GM21529 (cell line): ENCODE measurements at regions not wholly inside any gene's neighbourhood (a gene's known extent, or its start where the extent isn't known, plus 50 kb on each side); places are given as distances from the start of the nearest gene placed in this dataset.

Source experiments
- ATAC-seq: cut with Tn5 transposase; IDR thresholded peaks from one replicate; pipeline ENCODE4 v1.9.1; 2021; ENCODE audit not compliant: unreplicated experiment

DNA sequence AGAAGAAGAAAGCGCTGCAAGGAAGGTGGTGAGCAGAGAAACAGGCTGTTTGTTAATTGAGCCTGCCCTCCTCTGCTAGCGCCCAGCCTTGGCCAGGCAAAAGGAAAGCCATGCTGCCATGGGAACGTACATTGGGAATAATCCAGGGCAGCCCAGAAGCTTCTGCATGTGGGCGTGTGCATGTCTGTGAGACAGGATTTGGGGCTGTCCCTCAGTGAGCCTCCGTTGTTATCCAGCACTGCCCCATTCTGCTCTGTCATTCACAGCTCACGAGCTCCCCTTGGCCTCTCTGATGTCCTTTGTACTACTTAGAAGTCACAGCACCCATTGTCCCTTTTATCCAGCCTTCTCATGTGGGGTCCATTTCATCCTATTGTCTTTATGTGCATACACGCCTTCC is 239.1 kb upstream of the ROPN1 start:
- no peak for ATAC-seq

DNA sequence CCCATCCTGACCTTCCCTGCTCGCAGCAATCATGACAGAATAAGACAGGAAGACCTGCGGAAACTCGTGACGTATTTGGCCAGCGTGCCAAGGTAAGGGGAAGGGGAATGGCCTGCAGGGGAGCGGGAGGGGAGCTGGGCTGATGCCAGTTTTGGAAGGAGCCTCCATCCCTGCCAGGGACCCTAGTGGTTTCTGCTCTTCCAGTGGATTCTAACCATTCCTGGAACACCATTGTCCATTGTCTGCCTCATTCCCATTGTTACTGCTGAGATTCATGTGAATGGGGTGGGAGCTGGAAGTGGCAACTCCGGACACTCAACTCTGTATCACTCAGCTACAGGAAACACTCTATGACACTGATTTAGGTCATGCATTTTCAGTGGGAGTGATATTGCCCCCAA is 242.9 kb upstream of the ROPN1 start:
- no peak for ATAC-seq

DNA sequence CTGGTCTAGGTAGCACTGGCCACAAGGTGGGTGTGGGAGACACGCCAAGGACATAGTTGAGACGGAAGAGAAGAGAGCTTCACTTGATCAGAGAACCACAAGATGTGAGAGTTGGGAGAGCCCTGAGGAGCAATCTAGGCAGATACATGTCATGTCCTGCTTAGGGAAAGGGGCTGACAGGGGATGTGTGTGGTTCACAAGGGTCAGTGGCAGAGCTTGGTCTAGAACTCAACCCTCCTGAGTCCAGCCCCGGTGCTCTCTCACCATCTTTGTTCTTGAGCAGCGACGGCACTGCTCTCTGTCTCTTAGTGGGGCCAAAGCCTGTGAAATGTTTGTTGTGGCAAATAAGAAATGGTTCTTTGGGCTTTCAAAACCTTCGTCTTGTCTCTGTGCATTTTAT is 243.5 kb upstream of the ROPN1 start:
- ATAC-seq, result no peak

DNA sequence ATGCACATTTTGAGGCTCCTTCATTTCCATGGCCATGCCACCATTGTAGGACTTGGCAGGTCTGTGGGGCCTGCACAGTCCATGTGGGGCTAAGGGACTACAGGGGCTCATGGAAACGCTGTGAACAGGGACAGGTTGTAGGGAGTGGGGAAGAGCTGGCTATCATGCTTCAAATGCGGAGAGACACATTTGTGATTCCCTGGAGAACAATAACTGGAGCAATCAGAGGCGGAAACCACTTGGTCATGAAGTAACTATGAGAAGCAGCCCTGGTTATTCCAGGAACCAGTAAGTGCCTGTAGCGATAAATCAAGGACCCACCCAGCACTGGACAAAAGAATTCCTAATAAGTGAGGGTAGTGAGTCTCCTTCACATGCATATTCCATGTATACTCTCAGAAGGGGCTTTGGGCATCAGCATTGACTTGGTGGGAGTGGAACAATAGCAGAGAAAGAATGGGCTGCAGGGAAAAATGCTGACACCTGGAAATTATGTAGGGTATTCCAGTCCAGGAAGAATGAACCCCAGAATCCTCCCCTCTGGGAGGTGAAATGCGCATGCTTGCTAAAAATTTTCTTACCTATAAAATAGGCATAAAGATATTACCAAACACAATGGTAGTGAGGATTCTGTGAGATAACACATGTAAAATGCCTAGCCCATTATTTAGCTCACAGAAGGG is 251.4 kb upstream of the ROPN1 start:
- ATAC-seq, result no peak

DNA sequence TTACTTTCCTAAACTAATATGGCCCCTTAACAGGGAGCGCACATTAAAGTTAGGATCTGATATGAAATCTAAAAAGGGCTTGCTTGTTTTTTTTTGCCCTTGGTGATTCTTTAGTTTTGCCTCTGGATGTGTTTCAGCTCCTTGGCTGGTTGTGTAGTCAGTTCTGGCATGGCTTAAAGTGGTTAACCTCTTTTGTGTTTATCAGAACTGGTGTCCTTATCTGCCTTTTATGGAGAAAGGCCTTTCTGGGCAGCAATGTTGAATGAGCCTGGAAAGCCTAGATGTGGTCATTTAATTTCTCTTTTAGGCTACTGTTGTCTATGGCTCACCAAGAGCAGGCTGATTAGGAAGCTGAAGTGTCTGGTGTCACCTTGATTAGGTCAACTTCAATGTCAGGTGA is 254.5 kb upstream of the ROPN1 start:
- no peak for ATAC-seq

DNA sequence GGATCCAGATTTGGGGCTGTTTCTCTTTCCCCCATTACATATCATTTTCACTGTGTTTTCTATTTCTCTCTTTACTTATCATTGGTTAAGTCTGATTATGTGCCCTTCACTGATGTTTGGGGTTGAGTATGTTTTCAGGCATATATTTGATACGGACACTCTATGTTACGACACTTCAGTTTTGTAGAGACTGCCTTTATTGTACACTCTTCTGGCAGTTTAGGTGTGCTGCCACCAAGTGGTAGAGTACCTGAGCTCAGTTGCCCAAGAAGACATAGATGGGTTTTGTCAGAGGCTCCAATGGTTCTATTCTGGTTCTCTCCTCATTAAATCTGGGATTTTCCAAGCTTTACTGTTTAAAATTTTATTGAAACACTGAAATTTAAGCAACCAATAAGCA is 255.0 kb upstream of the ROPN1 start:
- ATAC-seq, result no peak

DNA sequence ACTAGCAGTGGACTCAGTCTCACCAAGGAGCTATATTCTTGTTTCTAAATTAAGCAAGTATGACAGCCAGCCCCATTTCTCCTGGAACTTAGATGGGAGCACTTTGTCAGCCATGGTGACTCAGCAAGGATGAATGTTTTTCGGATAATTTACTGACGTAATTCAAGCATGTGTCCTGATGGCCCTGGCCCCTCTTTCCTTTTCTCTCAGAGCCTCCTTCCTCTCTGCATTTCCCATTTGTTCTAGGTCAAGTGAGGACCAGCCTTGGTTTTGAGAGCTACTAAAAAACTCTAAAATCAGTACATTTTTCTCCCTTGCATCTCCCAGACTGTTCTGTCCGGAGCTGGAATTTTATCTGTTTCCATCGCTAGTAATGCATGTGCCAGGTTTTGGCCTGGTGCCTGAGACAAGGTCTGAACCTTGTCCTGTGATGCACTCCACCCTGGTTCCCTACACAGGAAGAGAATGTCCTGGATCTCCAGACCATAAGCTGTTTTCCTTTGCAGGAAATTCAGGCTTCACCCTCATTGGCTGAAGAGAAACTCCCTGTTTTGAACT is 256.6 kb upstream of the ROPN1 start:
- ATAC-seq, result no peak

DNA sequence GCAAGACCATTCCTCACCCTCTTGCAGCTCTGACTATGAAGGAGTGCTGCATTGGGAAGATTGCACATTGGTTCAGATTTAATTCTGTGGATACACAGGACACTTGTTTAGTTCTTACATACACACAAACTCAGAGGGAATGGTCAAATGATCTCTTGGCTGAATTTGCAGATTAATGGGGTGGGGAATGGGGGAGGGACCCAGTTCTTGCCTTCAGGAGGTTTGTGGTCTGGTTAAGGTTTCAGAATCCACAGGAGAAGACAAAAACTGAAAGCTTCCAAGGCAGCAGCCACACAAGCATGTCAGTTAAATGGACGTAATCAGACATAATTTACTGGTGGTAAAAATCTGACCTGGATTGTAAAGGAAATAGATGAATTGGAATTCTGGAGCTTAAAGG is 257.1 kb upstream of the ROPN1 start:
- ATAC-seq, result no peak

DNA sequence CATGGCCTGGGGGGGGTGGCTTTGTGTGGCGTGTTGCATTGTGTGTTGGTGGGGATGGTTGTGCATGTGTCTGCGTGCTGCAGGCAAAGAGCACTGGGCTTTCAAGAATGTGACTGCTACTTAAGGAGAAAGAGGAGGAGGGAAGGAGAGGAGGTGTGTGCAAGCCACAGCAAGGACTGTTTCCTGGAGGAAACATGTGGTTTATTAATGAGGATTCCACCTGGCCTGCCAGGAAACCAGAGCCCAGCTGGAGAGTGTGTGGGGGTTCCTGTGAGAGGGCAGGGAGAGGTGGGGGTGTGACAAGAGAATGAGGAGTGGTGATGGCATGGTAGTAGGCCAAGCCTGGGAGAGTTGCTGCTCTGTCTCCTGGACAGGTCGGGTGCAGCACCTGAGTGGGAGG is 258.1 kb upstream of the ROPN1 start:
- ATAC-seq, result no peak

DNA sequence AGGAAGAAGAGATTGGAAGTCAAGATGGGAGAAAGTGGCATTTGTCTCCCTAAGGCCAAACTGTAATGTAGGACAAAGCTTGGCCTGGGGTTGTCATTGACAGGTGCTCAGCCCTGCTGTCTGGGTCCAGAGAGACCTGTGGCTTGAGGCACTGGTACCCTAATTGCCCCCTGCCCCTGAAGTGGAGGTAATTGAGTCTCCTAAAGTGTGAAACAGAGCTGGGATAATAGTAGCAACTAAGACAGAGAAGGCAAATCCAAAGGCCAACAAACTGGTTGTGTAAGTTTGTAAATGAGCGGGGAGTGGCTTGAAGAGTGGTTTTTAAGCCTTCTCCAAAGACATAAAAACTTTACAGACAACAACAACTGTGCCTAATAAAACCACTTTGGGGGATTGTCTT is 264.2 kb upstream of the ROPN1 start:
- ATAC-seq, result no peak

DNA sequence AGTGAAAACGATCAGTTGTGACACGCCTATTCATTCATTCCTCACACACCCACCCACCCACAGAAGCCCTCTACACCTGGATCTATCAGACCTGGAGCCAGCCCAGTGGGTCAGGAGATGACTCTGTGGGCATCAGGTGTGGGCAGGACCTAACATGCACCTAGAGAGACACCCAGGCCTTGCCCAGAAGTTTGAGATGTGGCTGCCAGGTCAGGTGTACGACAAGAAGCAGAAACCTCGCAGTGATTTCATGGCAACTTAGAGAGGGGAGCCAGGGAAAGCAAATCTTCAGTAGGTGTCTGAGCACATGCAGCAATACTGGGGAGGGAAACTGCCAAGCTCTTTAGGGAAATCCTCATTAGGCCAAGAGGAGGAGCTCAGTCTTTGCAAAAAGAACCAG is 264.7 kb upstream of the ROPN1 start:
- no peak for ATAC-seq

DNA sequence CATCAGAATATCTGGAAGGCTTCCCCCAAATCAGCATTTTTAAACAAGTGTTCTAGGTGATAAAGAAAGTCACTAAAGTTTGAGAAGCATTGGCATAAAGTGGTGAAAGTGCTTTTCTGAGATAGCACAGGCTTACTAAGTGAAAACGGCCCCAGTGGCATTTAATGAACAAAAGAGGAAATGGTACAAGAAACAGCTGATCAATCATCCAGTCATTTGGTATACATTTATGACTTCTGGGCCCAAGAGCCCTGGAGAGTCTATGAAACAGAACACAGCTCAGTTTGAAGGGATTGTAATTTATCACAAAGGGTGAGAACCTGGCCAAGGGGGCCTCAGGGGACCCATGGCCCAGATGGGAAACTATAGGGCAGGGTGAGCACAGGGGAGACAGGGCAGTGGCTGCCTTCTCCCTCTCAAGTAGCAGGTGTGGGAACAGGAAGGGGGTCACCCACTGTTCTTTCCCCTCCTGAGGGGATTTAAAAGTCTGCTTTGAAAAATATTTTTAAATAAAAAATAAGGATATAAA is 265.5 kb upstream of the ROPN1 start:
- no peak for ATAC-seq

DNA sequence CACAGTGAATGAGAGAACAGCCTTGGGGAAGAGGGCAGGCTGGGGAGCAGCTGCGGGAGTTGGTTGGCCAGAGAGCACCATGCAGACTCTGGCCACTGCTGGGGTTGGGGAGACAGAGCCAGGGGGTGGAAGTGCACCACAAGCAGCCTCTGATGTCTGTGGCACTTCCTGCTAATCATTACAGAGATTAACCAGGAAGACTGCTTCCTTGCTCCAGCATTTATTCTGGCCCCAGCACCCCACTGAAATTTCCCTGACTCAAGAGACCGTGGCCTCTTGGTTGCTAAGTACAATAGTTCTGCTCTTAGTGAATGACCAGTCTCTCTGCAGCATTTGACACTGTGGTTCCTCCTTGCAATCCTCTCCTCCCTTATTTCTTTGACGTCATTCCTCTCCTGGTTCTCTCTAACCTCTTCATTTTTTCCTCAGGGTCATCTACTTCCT is 266.2 kb upstream of the ROPN1 start:
- ATAC-seq, result no peak

DNA sequence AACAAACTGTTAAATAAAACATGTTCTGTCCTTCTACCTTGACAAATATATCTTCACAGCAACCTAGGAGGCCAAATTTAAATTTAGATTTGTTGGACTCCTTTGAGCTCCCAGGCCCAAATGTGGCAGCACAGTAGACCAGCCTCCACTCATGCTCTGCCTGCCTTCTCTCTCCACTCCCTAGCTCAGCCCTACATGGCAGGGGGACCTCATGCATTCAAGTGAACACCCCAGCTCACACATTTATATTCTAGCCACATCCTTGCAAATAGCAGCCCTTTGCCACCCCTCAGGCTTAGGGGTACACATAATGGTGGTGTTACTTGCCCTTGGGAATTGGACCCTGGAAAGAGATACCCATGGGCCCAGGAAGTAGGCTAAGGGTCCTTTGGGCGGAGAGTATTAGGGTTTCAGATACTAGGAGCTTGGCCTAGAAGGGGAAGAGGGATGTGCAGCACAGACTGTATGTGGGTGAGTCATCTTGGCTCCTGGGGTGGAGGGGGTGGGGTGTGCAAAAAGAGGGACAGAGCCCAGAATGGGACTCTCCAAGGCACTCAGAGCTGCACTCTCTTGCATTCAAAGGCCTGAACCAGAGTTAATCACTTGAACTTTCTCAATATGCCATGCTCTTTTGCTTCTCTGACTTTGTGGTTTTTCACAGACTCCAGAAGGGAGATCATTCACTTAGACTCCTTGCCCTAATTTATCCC is 268.4 kb upstream of the ROPN1 start:
- no peak for ATAC-seq

DNA sequence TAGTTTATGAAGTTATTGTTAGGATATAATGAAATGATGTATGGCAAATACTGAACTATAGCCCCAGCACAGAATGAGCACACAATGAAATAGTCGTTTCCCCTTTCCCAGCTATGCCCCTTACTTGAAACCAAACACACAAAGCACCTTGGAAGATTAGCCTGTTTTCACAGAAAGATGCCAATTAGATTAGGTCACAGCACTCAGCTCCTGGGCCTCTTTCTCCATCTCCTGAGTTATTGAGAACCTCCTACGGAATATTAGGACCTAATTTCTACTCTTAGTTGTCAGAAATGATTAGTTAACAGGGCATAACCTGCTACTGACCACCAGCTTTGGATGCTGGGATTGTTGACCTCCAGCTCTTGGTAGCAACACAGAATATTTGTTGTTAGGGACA is 269.4 kb upstream of the ROPN1 start:
- ATAC-seq, result no peak

DNA sequence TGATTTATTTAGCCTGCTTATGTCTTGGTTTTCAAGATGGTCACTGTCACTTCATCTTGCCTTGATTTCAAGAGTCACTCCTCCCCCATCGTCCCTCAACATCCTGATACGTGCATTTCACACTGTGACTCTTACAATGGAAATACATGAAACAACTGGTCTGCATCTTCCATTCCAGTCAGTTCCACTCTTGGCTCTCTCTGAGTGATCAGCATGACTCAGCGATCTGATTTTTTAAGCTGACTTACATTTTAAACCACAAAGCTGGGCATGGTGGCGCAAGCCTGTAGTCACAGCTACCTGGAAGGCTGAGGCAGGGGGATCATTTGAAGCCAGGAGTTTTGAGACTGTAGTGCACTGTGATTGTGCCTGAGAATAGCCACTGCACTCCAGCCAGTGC is 271.2 kb upstream of the ROPN1 start:
- ATAC-seq, result no peak

DNA sequence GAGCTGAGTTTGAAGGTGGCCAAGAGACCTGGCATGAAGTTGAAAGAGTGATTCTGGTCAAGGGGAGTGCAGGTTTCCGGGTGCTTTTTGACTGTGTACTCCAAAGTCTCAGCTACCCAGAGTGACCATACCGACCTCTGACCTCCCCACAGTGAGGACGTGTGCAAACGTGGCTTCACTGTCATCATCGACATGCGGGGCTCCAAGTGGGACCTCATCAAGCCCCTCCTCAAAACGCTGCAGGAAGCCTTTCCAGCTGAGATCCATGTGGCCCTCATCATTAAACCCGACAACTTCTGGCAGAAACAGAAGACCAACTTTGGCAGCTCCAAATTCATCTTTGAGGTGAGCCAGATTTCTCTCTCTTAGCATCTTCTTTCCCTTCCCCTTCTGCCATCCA is 272.4 kb upstream of the ROPN1 start:
- no peak for ATAC-seq

DNA sequence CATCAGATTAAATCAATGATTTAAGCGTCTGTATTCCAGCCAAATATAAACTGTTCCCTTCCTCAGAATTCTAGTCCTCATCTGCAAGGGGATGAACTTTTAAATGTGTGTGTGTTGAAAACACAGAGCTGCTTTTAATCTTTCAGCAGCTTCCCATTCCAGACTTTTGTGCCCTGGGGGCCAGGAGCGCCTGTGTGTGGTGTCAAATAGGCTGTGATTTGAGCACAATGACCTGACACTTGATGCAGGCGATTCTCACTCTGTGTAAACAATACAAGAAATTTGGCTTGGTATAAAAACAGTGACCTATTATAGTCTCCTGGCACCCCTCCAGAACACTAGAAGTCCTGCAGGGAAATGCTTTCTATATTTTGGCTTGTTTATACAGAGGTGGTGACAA is 274.6 kb upstream of the ROPN1 start:
- ATAC-seq, result no peak

DNA sequence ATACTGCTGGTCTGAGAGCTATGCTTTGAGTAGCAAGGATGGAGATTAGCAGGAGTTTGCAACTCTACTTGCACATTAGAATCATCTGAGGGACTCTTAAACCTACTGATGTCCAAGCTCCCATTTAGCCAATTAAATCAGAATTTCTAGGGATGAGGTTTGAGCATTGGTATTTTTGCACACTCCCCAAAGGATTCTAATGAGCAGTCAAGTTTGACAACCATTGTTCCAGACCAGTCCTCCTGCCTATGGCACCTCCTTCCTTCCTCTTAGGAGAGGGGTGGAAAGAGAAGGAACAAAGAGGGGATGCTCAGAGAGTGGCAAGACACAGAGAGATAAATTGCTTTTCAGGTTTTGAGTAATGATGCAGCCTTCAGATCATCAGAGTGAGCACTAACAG is 275.5 kb upstream of the ROPN1 start:
- ATAC-seq, result no peak

DNA sequence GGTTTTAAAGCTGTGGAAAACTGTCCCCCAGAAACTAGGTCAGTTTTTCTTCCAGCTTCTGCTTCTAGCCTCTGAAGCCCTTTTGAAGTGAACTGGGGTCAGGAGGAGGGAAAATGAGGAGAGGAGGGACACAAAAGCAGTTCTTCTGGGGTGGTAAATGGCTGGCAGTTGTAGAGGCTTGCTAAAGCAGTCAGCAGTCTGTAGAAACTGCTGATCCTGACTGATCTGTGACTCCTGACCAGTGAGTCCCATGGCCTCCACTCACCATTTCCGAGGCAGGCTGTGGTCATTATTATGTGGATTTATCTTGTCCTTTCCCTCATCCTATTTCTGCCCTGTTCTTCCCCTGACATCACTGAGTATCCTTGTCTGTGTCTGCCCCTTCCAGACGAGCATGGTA is 276.4 kb upstream of the ROPN1 start:
- no peak for ATAC-seq

DNA sequence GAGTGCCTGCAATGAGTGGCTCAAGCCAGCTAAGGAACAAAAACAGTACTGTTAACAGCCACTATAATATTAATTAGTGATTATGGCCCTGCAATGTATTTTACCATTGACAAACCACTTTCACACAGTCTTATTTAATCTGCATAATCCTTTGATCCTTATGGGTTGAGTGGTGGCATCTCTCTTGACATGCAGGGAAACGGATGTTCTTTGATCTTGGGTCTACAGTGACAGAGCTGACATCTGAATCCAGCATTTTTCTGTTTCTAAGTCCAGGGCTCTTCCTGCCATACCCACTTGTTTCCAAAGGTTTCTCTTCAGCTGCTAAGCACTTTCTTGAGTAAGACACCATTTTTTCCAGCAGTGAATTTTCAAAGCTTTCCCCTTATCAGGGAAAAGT is 277.7 kb upstream of the ROPN1 start:
- no peak for ATAC-seq

DNA sequence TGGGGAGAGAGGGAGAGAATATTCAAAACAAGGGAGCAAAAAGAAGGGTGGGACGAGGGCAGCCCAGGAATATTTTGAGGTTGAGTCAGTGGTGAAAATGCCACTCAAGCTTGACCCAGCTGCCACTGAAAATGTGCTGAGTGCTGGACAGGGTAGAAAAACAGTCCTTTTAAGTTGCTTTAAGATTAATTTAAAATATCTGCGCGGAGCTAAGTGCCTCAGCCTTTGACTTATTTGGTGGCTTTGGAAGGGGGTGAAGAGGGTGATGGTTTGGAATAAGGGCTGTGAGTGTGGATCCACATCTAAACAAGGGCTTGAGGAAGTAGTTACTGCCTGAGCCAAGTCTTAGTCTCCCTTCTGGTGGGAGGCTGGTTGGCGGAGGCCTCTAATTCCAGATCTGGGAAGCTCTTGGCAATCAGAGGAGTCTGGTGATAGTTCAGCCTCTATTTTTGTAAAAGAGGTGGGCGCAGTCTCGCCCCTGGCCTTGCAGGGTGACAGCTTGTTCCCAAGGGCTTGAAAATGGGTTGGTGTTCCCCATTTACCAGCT is 280.8 kb upstream of the ROPN1 start:
- no peak for ATAC-seq
